SK-N-SH treated with all-trans-retinoic acid at 6 μM for 48 hours (cell line): ENCODE measurements at regions not wholly inside any gene's neighbourhood (a gene's known extent, or its start where the extent isn't known, plus 50 kb on each side); places are given as distances from the start of the nearest gene placed in this dataset.

Source experiments
- ATAC-seq: fragments of 200-7000 bp; cut with Tn5 transposase; 3 replicates; pipeline ENCODE4 v1.9.1; 2020; ENCODE audit warnings: mild to moderate bottlenecking, moderate library complexity
- BACH2 ChIP-seq: fragments of 250-450 bp; sonication (Bioruptor Pico); IDR thresholded peaks from 2 replicates; pipeline ENCODE4 v1.9.0; 2021; ENCODE audit warnings: mild to moderate bottlenecking, borderline replicate concordance
- CREB5 ChIP-seq: fragments of 250-450 bp; sonication (Bioruptor Pico); IDR thresholded peaks from 2 replicates; pipeline ENCODE4 v1.5.1; 2020; ENCODE audit warnings: low read depth, mild to moderate bottlenecking, moderate library complexity
- CSDC2 ChIP-seq: fragments of 250-450 bp; sonication (Bioruptor Pico); IDR thresholded peaks from 2 replicates; pipeline ENCODE4 v1.5.0; 2020; ENCODE audit warnings: mild to moderate bottlenecking, moderate library complexity
- ESRRG ChIP-seq: fragments of 250-450 bp; sonication (Bioruptor Pico); IDR thresholded peaks from 2 replicates; pipeline ENCODE4 v1.6.1; 2021; ENCODE audit warnings: mild to moderate bottlenecking
- GLIS3 ChIP-seq: fragments of 250-450 bp; sonication (Bioruptor Pico); IDR thresholded peaks from 2 replicates; pipeline ENCODE4 v1.5.0; 2020; ENCODE audit warnings: mild to moderate bottlenecking, moderate library complexity
- ISL1 ChIP-seq: fragments of 250-450 bp; sonication (Bioruptor Pico); IDR thresholded peaks from 2 replicates; pipeline ENCODE4 v2.1.2; 2022; ENCODE audit warnings: mild to moderate bottlenecking, moderate library complexity
- OSR1 ChIP-seq: fragments of 250-450 bp; sonication (Bioruptor Pico); IDR thresholded peaks from 2 replicates; pipeline ENCODE4 v1.8.0; 2022; ENCODE audit warnings: moderate library complexity, mild to moderate bottlenecking, inconsistent platforms
- POU6F1 ChIP-seq: fragments of 250-450 bp; sonication (Bioruptor Pico); IDR thresholded peaks from 2 replicates; pipeline ENCODE4 v1.8.0; 2021; ENCODE audit warnings: low read depth, mild to moderate bottlenecking, moderate library complexity, borderline replicate concordance
- PPARA ChIP-seq: fragments of 250-450 bp; sonication (Bioruptor Pico); IDR thresholded peaks from 2 replicates; pipeline ENCODE4 v1.5.0; 2020; ENCODE audit warnings: mild to moderate bottlenecking, borderline replicate concordance
- RARB ChIP-seq: fragments of 250-450 bp; sonication (Bioruptor Pico); IDR thresholded peaks from 2 replicates; pipeline ENCODE4 v1.8.0; 2021; ENCODE audit warnings: mild to moderate bottlenecking, moderate library complexity
- SNAI2 ChIP-seq: fragments of 250-450 bp; sonication (Bioruptor Pico); IDR thresholded peaks from 2 replicates; pipeline ENCODE4 v1.5.0; 2020; ENCODE audit warnings: mild to moderate bottlenecking, moderate library complexity
- TCF4 ChIP-seq: fragments of 250-450 bp; sonication (Bioruptor Pico); IDR thresholded peaks from 2 replicates; pipeline ENCODE4 v1.8.0; 2021; ENCODE audit warnings: mild to moderate bottlenecking, moderate library complexity, borderline replicate concordance
- TOX ChIP-seq: fragments of 250-450 bp; sonication (Bioruptor Pico); IDR thresholded peaks from 2 replicates; pipeline ENCODE4 v1.8.0; 2021; ENCODE audit warnings: mild to moderate bottlenecking, moderate library complexity, borderline replicate concordance
- ZC3H10 ChIP-seq: fragments of 250-450 bp; sonication (Bioruptor Pico); IDR thresholded peaks from 2 replicates; pipeline ENCODE4 v1.5.1; 2021; ENCODE audit warnings: mild to moderate bottlenecking, moderate library complexity
- ZFP3 ChIP-seq: fragments of 250-450 bp; sonication (Bioruptor Pico); IDR thresholded peaks from 2 replicates; pipeline ENCODE4 v1.5.0; 2020; ENCODE audit warnings: mild to moderate bottlenecking, moderate library complexity
- ZFP30 ChIP-seq: fragments of 450-650 bp; formaldehyde crosslinking; IDR thresholded peaks from 2 replicates; pipeline ENCODE4 v1.5.0; 2022; ENCODE audit warnings: mild to moderate bottlenecking, moderate library complexity
- ZNF565 ChIP-seq: fragments of 450-650 bp; formaldehyde crosslinking; conservative IDR thresholded peaks from 2 replicates; pipeline ENCODE4 v1.5.0; 2020; ENCODE audit warnings: low read depth, mild to moderate bottlenecking, moderate library complexity
- ZNF8 ChIP-seq: fragments of 450-650 bp; formaldehyde crosslinking; IDR thresholded peaks from 2 replicates; pipeline ENCODE4 v1.5.0; 2020; ENCODE audit warnings: mild to moderate bottlenecking, moderate library complexity
- TF ChIP-seq, protein P1 (sequence below): fragments of 250-450 bp; sonication (Bioruptor Pico); IDR thresholded peaks from 2 replicates; pipeline ENCODE4 v1.5.1; 2021; ENCODE audit warnings: mild to moderate bottlenecking, moderate library complexity
- TF ChIP-seq, protein P2 (sequence below): fragments of 250-450 bp; sonication (Bioruptor Pico); IDR thresholded peaks from 2 replicates; pipeline ENCODE4 v1.8.0; 2020; ENCODE audit warnings: mild to moderate bottlenecking, moderate library complexity, borderline replicate concordance
- TF ChIP-seq, protein P3 (sequence below): fragments of 250-450 bp; sonication (Bioruptor Pico); IDR thresholded peaks from 2 replicates; pipeline ENCODE4 v1.5.0; 2020; ENCODE audit warnings: mild to moderate bottlenecking, moderate library complexity

- TF ChIP-seq ZNF8 (CRISPR knock-in tag) (no peak), BACH2 (CRISPR knock-in tag) (no peak), GLIS3 (no peak), PPARA (no peak)
- ATAC-seq, result no peak
Observed at GRCh38 chr5:116989995-116990394, 415.4 kb upstream of the SEMA6A start.

DNA sequence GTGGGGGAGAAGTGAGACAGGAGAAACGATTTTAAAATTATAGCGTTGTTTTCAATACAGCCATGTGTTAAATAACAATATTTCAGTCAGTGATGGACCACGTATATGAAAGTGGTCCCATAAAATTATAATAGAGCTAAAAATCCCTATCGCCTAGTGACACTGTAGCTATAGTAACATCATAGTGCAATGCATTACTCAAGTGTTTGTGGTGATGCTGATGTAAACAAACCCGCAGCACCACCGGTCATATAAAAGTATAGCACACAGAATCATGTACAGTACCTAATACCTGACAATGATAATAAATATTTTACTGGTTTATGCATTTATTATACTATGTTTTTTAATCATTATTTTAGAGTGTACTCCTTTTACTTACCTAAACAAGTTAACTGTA is 407.4 kb upstream of the SEMA6A start:
- ATAC-seq, result no peak

GRCh38 chr5:116980581-116980980 is 406.0 kb upstream of the SEMA6A start:
- ATAC-seq, result no peak
- TF ChIP-seq ZC3H10 (CRISPR knock-in tag) (no peak), ESRRG (no peak), ZNF8 (CRISPR knock-in tag) (no peak), SNAI2 (CRISPR knock-in tag) (no peak), TOX (CRISPR knock-in tag) (no peak), RARB (CRISPR knock-in tag) (no peak), ZFP30 (no peak)
- TF ChIP-seq, protein P1, sequence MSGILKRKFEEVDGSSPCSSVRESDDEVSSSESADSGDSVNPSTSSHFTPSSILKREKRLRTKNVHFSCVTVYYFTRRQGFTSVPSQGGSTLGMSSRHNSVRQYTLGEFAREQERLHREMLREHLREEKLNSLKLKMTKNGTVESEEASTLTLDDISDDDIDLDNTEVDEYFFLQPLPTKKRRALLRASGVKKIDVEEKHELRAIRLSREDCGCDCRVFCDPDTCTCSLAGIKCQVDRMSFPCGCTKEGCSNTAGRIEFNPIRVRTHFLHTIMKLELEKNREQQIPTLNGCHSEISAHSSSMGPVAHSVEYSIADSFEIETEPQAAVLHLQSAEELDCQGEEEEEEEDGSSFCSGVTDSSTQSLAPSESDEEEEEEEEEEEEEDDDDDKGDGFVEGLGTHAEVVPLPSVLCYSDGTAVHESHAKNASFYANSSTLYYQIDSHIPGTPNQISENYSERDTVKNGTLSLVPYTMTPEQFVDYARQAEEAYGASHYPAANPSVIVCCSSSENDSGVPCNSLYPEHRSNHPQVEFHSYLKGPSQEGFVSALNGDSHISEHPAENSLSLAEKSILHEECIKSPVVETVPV, result no peak
- TF ChIP-seq, protein P2, sequence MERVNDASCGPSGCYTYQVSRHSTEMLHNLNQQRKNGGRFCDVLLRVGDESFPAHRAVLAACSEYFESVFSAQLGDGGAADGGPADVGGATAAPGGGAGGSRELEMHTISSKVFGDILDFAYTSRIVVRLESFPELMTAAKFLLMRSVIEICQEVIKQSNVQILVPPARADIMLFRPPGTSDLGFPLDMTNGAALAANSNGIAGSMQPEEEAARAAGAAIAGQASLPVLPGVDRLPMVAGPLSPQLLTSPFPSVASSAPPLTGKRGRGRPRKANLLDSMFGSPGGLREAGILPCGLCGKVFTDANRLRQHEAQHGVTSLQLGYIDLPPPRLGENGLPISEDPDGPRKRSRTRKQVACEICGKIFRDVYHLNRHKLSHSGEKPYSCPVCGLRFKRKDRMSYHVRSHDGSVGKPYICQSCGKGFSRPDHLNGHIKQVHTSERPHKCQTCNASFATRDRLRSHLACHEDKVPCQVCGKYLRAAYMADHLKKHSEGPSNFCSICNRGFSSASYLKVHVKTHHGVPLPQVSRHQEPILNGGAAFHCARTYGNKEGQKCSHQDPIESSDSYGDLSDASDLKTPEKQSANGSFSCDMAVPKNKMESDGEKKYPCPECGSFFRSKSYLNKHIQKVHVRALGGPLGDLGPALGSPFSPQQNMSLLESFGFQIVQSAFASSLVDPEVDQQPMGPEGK, result no peak
- TF ChIP-seq, protein P3, sequence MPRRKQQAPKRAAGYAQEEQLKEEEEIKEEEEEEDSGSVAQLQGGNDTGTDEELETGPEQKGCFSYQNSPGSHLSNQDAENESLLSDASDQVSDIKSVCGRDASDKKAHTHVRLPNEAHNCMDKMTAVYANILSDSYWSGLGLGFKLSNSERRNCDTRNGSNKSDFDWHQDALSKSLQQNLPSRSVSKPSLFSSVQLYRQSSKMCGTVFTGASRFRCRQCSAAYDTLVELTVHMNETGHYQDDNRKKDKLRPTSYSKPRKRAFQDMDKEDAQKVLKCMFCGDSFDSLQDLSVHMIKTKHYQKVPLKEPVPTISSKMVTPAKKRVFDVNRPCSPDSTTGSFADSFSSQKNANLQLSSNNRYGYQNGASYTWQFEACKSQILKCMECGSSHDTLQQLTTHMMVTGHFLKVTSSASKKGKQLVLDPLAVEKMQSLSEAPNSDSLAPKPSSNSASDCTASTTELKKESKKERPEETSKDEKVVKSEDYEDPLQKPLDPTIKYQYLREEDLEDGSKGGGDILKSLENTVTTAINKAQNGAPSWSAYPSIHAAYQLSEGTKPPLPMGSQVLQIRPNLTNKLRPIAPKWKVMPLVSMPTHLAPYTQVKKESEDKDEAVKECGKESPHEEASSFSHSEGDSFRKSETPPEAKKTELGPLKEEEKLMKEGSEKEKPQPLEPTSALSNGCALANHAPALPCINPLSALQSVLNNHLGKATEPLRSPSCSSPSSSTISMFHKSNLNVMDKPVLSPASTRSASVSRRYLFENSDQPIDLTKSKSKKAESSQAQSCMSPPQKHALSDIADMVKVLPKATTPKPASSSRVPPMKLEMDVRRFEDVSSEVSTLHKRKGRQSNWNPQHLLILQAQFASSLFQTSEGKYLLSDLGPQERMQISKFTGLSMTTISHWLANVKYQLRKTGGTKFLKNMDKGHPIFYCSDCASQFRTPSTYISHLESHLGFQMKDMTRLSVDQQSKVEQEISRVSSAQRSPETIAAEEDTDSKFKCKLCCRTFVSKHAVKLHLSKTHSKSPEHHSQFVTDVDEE (CRISPR knock-in tag), result no peak

More for the DNA sequence above, 407.4 kb upstream of the SEMA6A start:
- TF ChIP-seq ZNF565 (CRISPR knock-in tag), result no peak
- no peak for TF ChIP-seq ZNF8 (CRISPR knock-in tag)
- TF ChIP-seq SNAI2 (CRISPR knock-in tag), result no peak
- TF ChIP-seq ESRRG, result no peak
- no peak for TF ChIP-seq OSR1
- TF ChIP-seq ZC3H10 (CRISPR knock-in tag), result no peak
- TF ChIP-seq, protein P2, result no peak
- TF ChIP-seq BACH2 (CRISPR knock-in tag), result no peak
- TF ChIP-seq ISL1 (CRISPR knock-in tag), result no peak
- TF ChIP-seq ZFP3 (CRISPR knock-in tag), result no peak
- no peak for TF ChIP-seq TCF4 (CRISPR knock-in tag)
- TF ChIP-seq CSDC2 (CRISPR knock-in tag), result no peak
- TF ChIP-seq, protein P3 (CRISPR knock-in tag), result no peak
- no peak for TF ChIP-seq RARB (CRISPR knock-in tag)
- TF ChIP-seq CREB5 (CRISPR knock-in tag), result no peak
- TF ChIP-seq TOX (CRISPR knock-in tag), result no peak
- no peak for TF ChIP-seq POU6F1 (CRISPR knock-in tag)
